CD14-positive monocyte (primary cell): ENCODE measurements at regions not wholly inside any gene's neighbourhood (a gene's known extent, or its start where the extent isn't known, plus 50 kb on each side); places are given as distances from the start of the nearest gene placed in this dataset.

ENCODE experiments used
- DNase-seq, 3 donors: peaks; one replicate each; pipeline ENCODE4 v3.0.0-alpha.2; 2011 to 2022
- H2AFZ ChIP-seq: 2 replicates; pipeline ENCODE4 v1.6.0; 2012; ENCODE audit warnings: mild to moderate bottlenecking, low read depth, low read length, inconsistent platforms; ENCODE audit not compliant: insufficient read depth, poor library complexity, severe bottlenecking
- H3K27ac ChIP-seq, 2 donors: 1 replicate in 1 of 2; 2 replicates in 1 of 2; pipeline ENCODE4 v1.5.1; 2012 to 2013; ENCODE audit warnings: low read length in 2 of 2, control low read depth in 1 of 2, inconsistent platforms in 1 of 2, low read depth in 1 of 2, mild to moderate bottlenecking in 1 of 2
- H3K27me3 ChIP-seq, 2 donors: one replicate each; pipeline versions ENCODE4 v1.6.0 to v1.6.1; 2011 to 2013; ENCODE audit warnings: low read length in 2 of 2; ENCODE audit not compliant: control insufficient read depth in 2 of 2, insufficient read depth in 2 of 2
- H3K36me3 ChIP-seq, 2 donors: replicated peaks in 1 of 2; 1 replicate in 1 of 2; 2 replicates in 1 of 2; pipeline versions ENCODE4 v1.5.1 to v1.6.1; 2012 to 2013; ENCODE audit warnings: low read length in 2 of 2, control low read depth in 1 of 2, inconsistent platforms in 1 of 2, mild to moderate bottlenecking in 1 of 2; ENCODE audit not compliant: insufficient read depth in 2 of 2, control insufficient read depth in 1 of 2
- H3K4me1 ChIP-seq, 2 donors: 1 replicate in 1 of 2; 2 replicates in 1 of 2; pipeline versions ENCODE4 v1.5.1 to v1.6.1; 2012 to 2013; ENCODE audit warnings: low read length in 2 of 2, control low read depth in 1 of 2, inconsistent platforms in 1 of 2, mild to moderate bottlenecking in 1 of 2, moderate library complexity in 1 of 2; ENCODE audit not compliant: insufficient read depth in 2 of 2, control insufficient read depth in 1 of 2
- H3K4me2 ChIP-seq: replicated peaks from 2 replicates; pipeline ENCODE3; 2012; ENCODE audit warnings: low read length, moderate library complexity, mild to moderate bottlenecking; ENCODE audit not compliant: poor library complexity, severe bottlenecking; ENCODE audit errors: extremely low read depth
- H3K4me3 ChIP-seq, 3 experiments: fragments of 200-600 bp in 1 of 3; sonication (generic) in 1 of 3; replicated peaks in 1 of 3; 1 replicate in 2 of 3; 2 replicates in 1 of 3; pipeline ENCODE4 v1.5.1; 2011 to 2013; ENCODE audit warnings: low read length in 3 of 3, mild to moderate bottlenecking in 3 of 3, control low read depth in 2 of 3, low read depth in 2 of 3, inconsistent platforms in 1 of 3, moderate library complexity in 1 of 3
- H3K79me2 ChIP-seq: 2 replicates; pipeline ENCODE4 v1.6.0; 2012; ENCODE audit warnings: mild to moderate bottlenecking, control low read depth, inconsistent platforms, low read length, moderate library complexity; ENCODE audit not compliant: insufficient read depth
- H3K9ac ChIP-seq: 2 replicates; pipeline ENCODE4 v1.6.0; 2017; ENCODE audit warnings: low read length, mild to moderate bottlenecking; ENCODE audit not compliant: insufficient read depth, poor library complexity, severe bottlenecking
- H3K9me3 ChIP-seq, 2 donors: replicated peaks in 1 of 2; 1 replicate in 1 of 2; 2 replicates in 1 of 2; pipeline versions ENCODE4 v1.5.1 to v1.6.1; 2012 to 2013; ENCODE audit warnings: low read length in 2 of 2, control low read depth in 1 of 2; ENCODE audit not compliant: control insufficient read depth in 1 of 2, insufficient read depth in 1 of 2
- H4K20me1 ChIP-seq: 2 replicates; pipeline ENCODE4 v1.6.0; 2012; ENCODE audit warnings: mild to moderate bottlenecking, low read length, control low read depth, moderate library complexity; ENCODE audit not compliant: insufficient read depth
- H3K27ac Mint-ChIP-seq, 7 donors: one replicate each; pipeline ENCODE4 v1.8.0; 2020; ENCODE audit warnings: mild to moderate bottlenecking in 7 of 7, mixed read lengths in 7 of 7, moderate library complexity in 6 of 7, inconsistent platforms in 2 of 7
- H3K27me3 Mint-ChIP-seq, 3 donors: one replicate each; pipeline ENCODE4 v1.8.0; 2021 to 2022; ENCODE audit warnings: low read depth in 3 of 3, mild to moderate bottlenecking in 3 of 3, mixed read lengths in 3 of 3, moderate library complexity in 3 of 3, inconsistent platforms in 1 of 3
- H3K36me3 Mint-ChIP-seq, 2 donors: one replicate each; pipeline ENCODE4 v1.8.0; 2020; ENCODE audit warnings: mixed read lengths in 2 of 2, inconsistent platforms in 1 of 2, mild to moderate bottlenecking in 1 of 2
- H3K4me1 Mint-ChIP-seq: one replicate; pipeline ENCODE4 v1.8.0; 2020; ENCODE audit warnings: mild to moderate bottlenecking, mixed read lengths
- H3K4me3 Mint-ChIP-seq, 2 donors: one replicate each; pipeline ENCODE4 v1.8.0; 2020; ENCODE audit warnings: mild to moderate bottlenecking in 2 of 2, mixed read lengths in 2 of 2, moderate library complexity in 1 of 2
- H3K9me3 Mint-ChIP-seq, 7 donors: one replicate each; pipeline ENCODE4 v1.8.0; 2020 to 2022; ENCODE audit warnings: mixed read lengths in 7 of 7, mild to moderate bottlenecking in 6 of 7, moderate library complexity in 6 of 7, inconsistent platforms in 2 of 7
- CTCF ChIP-seq: fragments of 200-600 bp; IDR thresholded peaks from one replicate; pipeline ENCODE4 v1.8.0; 2022; ENCODE audit warnings: antibody characterized with exemption, mild to moderate bottlenecking
- WGBS: methylation state at CpG from one replicate; pipeline ENCODE4 v1.1.5; 2013; ENCODE audit warnings: missing lambda C conversion rate; ENCODE audit not compliant: insufficient coverage; 5-methylcytosine and 5-hydroxymethylcytosine counted together
- intact Hi-C, 2 donors: fragments of 100-400 bp; cut with micrococcal nuclease; formaldehyde crosslinking; loops; one replicate each; pipeline versions ENCODE4 v1.15.0 to v1.15.1; 2023

DNA sequence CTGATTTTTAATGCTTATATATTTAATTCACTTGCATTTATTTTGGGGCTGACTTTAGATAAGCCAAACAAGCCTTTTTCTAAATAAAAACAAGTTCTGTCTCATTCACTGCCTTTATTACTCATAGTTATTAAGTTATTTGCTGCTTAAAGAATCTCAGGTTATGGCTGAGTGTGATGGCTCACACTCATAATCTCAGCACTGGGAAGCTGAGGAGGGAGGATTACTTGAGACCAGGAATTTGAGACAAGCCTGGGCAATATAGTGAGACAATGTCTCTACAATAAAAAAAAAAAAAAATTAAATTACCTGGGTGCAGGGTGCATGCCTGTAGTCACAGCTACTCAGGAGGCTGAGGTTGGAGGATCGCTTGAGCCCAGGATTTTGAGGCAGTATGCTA lies 85.0 kb upstream of the MAN2A1 start:
- no CpG with 5 or more reads among the region's 1 CpG for WGBS

DNA sequence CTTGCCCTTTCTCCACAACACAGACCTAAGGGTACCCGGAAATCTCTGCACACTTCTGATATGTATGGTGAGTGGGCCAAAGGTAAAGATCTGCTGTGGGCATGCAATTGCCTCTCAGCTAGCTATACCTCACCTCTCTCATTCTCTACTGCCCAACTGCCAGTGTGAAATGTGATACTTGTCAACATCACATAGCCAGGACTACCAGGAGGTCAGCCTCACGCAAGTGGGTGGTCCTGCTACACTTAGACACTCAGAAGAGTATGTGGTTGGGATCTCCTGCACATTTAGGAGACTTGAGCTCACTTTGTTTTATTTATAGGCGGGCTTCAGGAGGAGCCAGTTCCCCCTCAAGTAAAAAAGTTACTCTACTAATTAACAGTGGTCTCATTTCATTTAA lies 88.0 kb upstream of the MAN2A1 start:
- H3K27me3 ChIP-seq: no peaks in the 10 kb centered on the region
- H3K9me3 ChIP-seq: no peaks in the 10 kb centered on the region
- no peaks in the 10 kb centered on the region for H3K4me1 ChIP-seq
- Mint-ChIP-seq H3K4me3 (no peak overlapping the region), H3K27me3 (peaks cover 0 to 1% (median 0%) of the 10 kb centered on the region in 3 donors), H3K9me3 (peaks cover 0 to 4% (median 0%) of the 10 kb centered on the region in 7 donors), H3K27ac (no peak overlapping the region), H3K4me1 (no peaks in the 10 kb centered on the region), H3K36me3 (no peaks in the 10 kb centered on the region)
- H3K27ac ChIP-seq: no peak overlapping the region
- no peak overlapping the region for H2AFZ ChIP-seq
- no peaks in the 10 kb centered on the region for H3K36me3 ChIP-seq
- no peaks in the 10 kb centered on the region for H4K20me1 ChIP-seq
- TF ChIP-seq CTCF: no peak
- no peak overlapping the region for H3K4me3 ChIP-seq
- no peaks in the 10 kb centered on the region for H3K79me2 ChIP-seq
- WGBS: no CpG with 5 or more reads among the region's 3 CpGs
- no peak for DNase-seq
- no peak overlapping the region for H3K4me2 ChIP-seq
- no peak overlapping the region for H3K9ac ChIP-seq
- intact Hi-C loops: no loop called here

More for the DNA sequence above, 85.0 kb upstream of the MAN2A1 start:
- intact Hi-C loops: no loop called here
- DNase-seq: no peak
- Histone ChIP-seq H3K4me2 (no peak overlapping the region), H2AFZ (no peak overlapping the region), H3K79me2 (no peaks in the 10 kb centered on the region), H3K27me3 (no peaks in the 10 kb centered on the region), H4K20me1 (no peaks in the 10 kb centered on the region), H3K4me1 (no peaks in the 10 kb centered on the region), H3K9me3 (no peaks in the 10 kb centered on the region), H3K4me3 (no peak overlapping the region), H3K27ac (no peak overlapping the region), H3K9ac (no peak overlapping the region), H3K36me3 (no peaks in the 10 kb centered on the region)
- H3K36me3 Mint-ChIP-seq: no peaks in the 10 kb centered on the region
- peaks cover 0 to 1% (median 0%) of the 10 kb centered on the region in 3 donors for H3K27me3 Mint-ChIP-seq
- no peak for TF ChIP-seq CTCF
- H3K4me1 Mint-ChIP-seq: no peaks in the 10 kb centered on the region
- H3K4me3 Mint-ChIP-seq: no peak overlapping the region
- no peak overlapping the region for H3K27ac Mint-ChIP-seq
- H3K9me3 Mint-ChIP-seq: peaks cover 0 to 4% (median 0%) of the 10 kb centered on the region in 7 donors
